Activated T-cell treated with anti-CD3 and anti-CD28 coated beads for 1 hour (primary cell): ENCODE measurements at regions not wholly inside any gene's neighbourhood (a gene's known extent, or its start where the extent isn't known, plus 50 kb on each side); places are given as distances from the start of the nearest gene placed in this dataset.
"Not testable (repeated sequence)": the region's sequence is repeated elsewhere in the genome, so short reads cannot be mapped to it uniquely, and the experiment has no call there.

Experiments
- DNase-seq: peaks from one replicate; pipeline ENCODE4 v3.0.0-alpha.2; 2020; ENCODE audit warnings: low read depth

DNA sequence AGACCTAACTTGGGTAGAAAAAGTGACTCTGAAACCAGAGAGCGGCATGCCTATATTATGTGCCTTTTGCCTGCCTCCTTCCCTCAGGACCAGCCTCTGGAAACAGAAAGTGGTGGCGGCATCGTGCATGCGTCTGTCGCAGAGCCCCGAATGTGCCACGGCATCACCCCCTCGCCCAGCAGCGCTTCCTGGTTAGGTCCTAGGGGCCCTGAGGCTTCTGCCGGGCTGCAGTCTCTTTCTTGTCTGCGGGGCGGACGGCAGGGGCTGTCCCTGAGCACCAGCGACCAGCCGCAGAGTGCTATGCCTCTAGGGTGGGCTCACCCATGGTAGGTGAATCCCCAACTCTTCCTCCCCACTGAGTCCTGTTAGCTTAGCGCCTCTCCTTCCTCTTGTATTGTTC, 68.7 kb downstream of the VSIG4 start:
- no peak for DNase-seq

DNA sequence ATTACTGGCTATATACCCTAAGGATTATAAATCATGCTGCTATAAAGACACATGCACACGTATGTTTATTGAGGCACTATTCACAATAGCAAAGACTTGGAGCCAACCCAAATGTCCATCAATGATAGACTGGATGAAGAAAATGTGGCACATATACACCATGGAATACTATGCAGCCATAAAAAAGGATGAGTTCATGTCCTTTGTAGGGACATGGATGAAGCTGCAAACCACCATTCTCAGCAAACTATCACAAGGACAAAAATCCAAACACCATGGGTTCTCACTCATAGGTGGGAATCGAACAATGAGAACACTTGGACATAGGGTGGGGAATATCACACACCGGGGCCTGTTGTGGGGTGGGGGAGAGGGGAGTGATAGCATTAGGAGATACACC, 72.7 kb downstream of the VSIG4 start:
- DNase-seq: not testable (repeated sequence)

DNA sequence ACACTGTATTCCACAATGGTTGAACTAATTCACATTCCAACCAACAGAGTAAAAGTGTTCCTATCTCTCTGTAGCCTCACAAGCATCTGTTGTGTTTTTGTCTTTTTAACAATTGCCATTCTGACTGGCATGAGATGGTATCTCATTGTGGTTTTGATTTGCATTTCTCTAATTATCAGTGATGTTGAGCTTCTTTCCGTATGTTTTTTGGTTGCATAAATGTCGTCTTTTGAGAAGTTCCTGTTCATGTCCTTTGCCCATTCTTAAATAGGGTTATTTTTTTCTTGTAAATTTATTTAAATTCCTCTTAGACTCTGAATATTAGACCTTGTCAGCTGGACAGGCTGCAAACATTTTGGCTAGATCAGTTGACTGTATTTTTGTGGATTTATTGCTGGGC, 78.2 kb downstream of the VSIG4 start:
- DNase-seq: no peak

DNA sequence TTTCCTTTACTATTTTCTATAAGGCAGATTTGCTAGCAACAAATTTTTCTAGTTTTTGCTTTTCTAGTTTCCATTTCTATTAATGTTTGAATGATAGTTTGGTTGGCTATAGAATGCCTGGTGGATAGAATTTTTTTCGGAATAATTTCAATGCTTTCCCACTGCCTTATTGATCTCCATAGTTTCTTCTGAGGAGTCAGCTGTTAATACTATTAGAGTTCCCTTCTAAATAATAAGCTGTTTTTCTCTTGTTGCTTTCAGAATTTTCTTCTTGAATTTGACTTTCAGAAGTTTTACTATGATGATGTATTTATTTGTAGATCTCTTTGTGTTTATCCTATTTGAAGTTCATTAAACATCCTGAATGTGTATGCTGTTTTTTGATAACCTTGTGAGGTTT, 91.8 kb downstream of the VSIG4 start:
- DNase-seq: no peak

GRCh38 chrX:65941775-65942174, 98.1 kb downstream of the VSIG4 start:
- DNase-seq: no peak

DNA sequence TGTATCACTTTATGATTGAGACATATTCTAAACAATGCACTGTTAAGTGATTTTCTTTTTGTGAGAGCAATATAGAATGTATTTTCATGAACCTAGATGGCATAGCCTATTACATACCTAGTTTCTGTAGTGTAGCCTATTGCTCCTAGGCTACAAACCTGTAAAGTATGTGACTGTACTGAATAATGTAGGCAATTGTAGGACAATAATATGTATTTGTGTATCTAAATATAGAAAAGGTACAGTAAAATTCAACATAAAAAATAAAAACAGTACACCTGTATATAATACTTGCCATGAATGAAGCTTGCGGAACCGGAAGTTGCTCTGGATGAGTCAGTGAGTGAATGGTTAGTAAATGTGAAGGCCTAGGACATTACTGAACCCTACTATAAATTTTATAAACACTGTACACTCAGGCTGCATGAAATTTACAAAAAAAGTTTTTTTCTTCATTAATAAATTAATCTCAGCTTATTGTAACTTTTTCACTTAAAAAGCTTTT, 106.7 kb downstream of the VSIG4 start:
- no peak for DNase-seq

GRCh38 chrX:65932173-65933084, 107.5 kb downstream of the VSIG4 start:
- no peak for DNase-seq

DNA sequence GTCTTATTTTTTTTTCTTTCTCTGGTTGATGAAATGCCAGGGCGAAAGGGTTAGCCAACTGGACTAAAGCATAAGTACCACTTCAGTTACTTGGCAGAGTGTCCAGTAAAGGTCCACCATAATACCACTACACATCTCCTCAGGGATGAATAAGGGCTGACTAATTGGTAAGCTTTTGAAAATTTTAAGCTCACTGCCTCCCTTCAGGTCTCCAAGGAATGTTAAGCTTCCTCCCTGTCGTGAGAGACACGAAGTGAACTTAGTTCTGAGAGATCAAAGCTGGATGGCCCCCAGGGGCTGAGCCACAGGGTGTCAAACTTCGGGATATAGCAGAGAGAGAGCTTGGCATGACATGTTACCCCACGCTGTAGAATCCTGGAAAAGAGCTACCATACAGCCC, 111.4 kb downstream of the VSIG4 start:
- DNase-seq: no peak

- DNase-seq: not testable (repeated sequence)
Measured at GRCh38 chrX:65927386-65927785, 112.5 kb downstream of the VSIG4 start.

- no peak for DNase-seq
Measured at GRCh38 chrX:65926095-65927019, 113.5 kb downstream of the VSIG4 start.

DNA sequence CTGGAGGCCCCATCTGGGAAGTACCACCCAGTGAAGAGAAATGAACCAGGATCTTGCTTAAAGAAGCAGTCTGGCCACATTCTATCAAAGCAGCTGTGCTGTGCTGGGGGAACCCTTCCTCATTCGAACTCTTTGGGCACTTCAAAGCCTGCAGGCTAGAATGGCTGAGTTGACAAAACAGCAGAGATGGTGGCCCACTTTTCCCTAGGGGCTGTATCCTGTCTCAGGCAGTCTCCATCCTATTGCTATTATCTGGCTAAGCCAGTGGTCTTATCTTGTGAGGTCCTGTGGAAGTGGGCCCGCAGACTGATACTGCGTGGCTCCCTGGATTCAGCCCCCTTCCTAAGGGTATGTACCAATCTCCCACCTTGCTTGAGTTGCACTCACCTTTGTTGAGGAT, 114.3 kb downstream of the VSIG4 start:
- DNase-seq: no peak

- DNase-seq: no peak
Measured at GRCh38 chrX:65925005-65925404, 114.9 kb downstream of the VSIG4 start.

- no peak for DNase-seq
Measured at GRCh38 chrX:65921363-65921762, 118.5 kb downstream of the VSIG4 start.

GRCh38 chrX:65920620-65921019, 119.3 kb downstream of the VSIG4 start:
- DNase-seq: no peak

DNA sequence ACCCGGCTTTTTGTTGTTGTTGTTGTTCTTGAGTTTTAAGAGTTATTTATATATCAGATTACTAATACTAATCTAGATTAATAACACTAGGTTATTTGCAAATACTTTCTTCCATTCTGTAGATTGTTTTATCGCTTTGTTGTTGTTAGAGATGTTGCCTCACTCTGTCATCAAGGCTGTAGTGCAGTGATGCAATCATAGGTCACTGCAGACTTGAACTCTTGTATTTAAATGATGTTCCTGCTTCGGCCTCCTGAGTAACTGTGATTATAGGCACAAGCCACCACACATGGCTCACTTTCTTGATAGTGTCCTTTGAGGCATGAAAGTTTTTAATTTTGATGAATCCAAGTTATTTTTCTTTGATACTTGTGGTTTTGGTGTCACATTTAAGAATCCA, 129.0 kb downstream of the VSIG4 start:
- no peak for DNase-seq

- no peak for DNase-seq
Measured at GRCh38 chrX:65903750-65904149, 136.1 kb downstream of the VSIG4 start.

DNA sequence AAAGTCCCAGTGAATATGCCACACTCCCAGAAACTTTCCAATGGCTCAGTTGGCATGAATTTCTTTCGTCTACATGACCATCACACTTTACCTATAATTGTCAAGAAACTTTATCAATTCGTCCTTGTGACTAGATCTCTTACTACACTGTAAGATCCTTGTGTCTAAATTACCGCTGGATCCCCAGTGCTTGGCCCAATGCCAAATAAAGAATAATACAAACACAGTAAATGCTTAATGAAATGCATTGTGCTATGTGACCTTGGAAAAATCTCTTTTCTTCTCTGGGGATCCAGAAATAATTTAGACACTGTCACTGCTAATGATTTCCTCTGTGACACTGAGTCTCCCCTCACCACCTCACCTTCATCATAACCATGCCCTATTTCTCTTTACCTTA, 137.9 kb downstream of the VSIG4 start:
- no peak for DNase-seq

DNA sequence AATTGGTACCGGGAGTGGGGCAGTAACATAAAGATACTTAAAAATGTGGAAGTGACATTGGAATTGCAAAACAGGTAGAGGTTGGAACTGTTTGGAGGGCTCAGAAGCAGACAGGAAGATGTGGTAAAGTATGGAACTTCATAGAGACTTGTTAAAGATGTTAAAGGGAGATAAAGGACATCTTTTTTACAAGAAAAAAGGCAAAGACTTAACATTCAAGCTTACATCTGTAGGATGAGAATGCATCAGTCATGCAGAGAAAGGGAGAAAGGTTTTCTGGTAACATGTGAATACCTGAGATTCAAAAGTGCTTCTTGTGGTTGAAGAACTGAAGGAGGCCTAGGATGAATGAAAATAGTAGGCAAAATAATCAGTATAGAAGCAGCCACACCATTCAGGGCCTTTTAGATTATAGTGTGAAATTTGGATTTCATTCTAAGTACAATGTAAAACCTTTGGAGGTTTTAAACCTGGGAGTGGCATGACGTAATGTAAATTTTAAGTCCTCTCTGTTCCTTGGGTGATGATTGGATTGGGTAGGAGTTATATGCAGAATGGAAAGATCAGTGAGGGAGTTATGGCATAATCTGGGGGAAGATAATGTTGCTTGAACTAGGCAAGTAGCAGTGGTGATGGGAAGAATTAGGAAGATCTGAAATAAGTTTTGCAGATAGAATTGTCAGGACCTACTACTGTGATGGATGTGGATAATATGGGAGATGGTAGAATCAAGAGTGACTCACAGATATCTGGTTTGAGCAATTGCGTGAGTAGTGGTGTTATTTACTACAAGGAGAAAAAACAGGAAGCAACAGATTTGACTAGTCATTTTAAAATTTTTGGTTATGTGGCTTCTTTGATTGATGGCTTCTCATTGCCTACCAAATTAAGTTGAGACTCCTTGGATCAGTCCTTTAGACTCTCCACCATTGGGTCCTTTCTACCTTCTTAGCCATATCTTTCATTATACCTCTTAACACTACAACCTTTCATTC, 138.7 kb downstream of the VSIG4 start:
- DNase-seq: no peak

- no peak for DNase-seq
Measured at GRCh38 chrX:65894133-65894532, 145.7 kb downstream of the VSIG4 start.

DNA sequence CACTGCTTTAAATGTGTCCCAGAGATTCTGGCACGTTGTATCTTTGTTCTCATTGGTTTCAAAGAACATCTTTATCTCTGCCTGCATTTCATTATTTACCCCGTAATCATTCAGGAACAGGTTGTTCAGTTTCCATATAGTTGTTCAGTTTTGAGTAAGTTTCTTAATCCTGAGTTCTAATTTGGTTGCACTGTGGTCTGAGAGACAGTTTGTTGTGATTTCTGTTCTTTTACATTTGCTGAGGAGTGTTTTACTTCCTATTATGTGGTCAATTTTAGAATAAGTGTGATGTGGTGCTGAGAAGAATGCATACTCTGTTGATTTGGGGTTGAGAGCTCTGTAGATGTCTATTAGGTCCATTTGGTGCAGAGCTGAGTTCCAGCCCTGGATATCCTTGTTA, 148.1 kb downstream of the VSIG4 start:
- DNase-seq: not testable (repeated sequence)

GRCh38 chrX:65888150-65888549, 151.7 kb downstream of the VSIG4 start:
- not testable (repeated sequence) for DNase-seq

DNA sequence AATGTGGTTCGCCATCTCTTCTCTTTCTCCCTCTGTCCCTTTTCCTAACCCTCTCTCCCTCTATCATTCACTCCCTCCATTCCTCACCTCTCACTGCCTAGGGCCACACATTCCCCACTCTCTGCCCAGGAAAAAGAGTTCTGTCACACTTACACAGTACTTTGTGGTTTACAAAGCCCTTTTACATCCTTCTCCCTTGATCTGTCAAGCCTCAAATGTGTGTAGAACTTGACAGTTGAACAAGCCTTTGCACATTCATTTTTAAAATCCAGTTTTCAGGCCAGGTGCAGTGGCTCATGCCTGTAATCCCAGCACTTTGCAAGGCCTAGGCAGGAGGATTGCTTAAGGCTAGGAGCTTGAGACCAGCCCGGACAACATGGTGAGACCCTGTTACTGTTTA, 156.3 kb downstream of the VSIG4 start:
- no peak for DNase-seq
